HUES48 (cell line): ENCODE measurements at regions not wholly inside any gene's neighbourhood (a gene's known extent, or its start where the extent isn't known, plus 50 kb on each side); places are given as distances from the start of the nearest gene placed in this dataset.
"Not testable (repeated sequence)": the region's sequence is repeated elsewhere in the genome, so short reads cannot be mapped to it uniquely, and the experiment has no call there.

Experiments
- H3K27ac ChIP-seq: one replicate; pipeline ENCODE4 v1.7.0; 2013; ENCODE audit warnings: low read depth, low read length, inconsistent platforms
- H3K27me3 ChIP-seq: 2 replicates; pipeline ENCODE4 v1.6.1; 2013; ENCODE audit warnings: mild to moderate bottlenecking, low read length; ENCODE audit not compliant: control insufficient read depth, insufficient read depth
- H3K36me3 ChIP-seq: 2 replicates; pipeline ENCODE4 v1.6.1; 2013; ENCODE audit warnings: low read length; ENCODE audit not compliant: control insufficient read depth, insufficient read depth
- H3K4me1 ChIP-seq: 2 replicates; pipeline ENCODE4 v1.6.1; 2013; ENCODE audit warnings: mild to moderate bottlenecking, low read length; ENCODE audit not compliant: control insufficient read depth, insufficient read depth
- H3K4me3 ChIP-seq: 2 replicates; pipeline ENCODE4 v1.5.1; 2013; ENCODE audit warnings: mild to moderate bottlenecking, low read depth, low read length
- H3K9ac ChIP-seq: 2 replicates; pipeline ENCODE4 v1.6.1; 2013; ENCODE audit warnings: mild to moderate bottlenecking, low read depth, low read length, moderate library complexity
- H3K9me3 ChIP-seq: 2 replicates; pipeline ENCODE4 v1.6.1; 2013; ENCODE audit warnings: low read length; ENCODE audit not compliant: control insufficient read depth, insufficient read depth

DNA sequence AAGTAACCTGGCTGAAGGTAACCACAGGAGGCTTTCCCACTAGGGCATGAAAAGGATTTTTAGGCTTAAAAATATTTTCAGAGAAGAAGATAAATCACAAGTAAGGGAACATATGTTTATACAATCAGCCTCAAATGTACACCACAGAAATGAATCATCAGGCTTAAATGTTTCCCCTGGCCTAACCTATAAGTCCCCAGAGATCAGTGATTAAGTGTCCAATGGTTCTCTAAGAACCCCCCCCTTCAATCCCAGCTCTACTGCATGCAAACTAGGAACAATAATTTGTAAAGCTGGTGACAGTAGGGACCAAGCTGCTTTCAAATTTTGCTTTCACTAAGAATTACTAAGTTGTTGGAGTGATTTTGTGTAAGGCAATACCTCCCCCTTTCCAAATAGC lies 431.6 kb upstream of the LMCD1 start:
- Histone ChIP-seq H3K9me3 (no peaks in the 10 kb centered on the region), H3K27ac (no peak overlapping the region), H3K36me3 (no peaks in the 10 kb centered on the region), H3K4me3 (no peak overlapping the region), H3K4me1 (no peaks in the 10 kb centered on the region), H3K9ac (no peak overlapping the region), H3K27me3 (no peaks in the 10 kb centered on the region)

DNA sequence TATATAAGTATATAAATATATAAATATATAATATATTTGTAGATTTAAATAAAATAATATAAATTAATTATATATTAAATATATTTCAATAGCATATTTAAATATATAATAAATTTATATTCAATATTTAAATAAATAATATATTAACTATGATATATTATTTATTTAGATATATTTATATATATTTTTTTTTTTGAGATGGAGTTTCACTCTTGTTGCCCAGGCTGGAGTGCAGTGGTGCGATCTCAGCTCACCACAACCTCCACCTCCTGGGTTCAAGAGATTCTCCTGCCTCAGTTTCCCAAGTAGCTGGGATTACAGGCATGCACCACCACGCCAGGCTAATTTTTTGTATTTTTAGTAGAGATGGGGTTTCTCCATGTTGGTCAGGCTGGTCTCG lies 426.9 kb upstream of the LMCD1 start:
- H3K9me3 ChIP-seq, H3K36me3 ChIP-seq, H3K27ac ChIP-seq, H3K27me3 ChIP-seq, H3K4me1 ChIP-seq, H3K9ac ChIP-seq, H3K4me3 ChIP-seq: not testable (repeated sequence)

DNA sequence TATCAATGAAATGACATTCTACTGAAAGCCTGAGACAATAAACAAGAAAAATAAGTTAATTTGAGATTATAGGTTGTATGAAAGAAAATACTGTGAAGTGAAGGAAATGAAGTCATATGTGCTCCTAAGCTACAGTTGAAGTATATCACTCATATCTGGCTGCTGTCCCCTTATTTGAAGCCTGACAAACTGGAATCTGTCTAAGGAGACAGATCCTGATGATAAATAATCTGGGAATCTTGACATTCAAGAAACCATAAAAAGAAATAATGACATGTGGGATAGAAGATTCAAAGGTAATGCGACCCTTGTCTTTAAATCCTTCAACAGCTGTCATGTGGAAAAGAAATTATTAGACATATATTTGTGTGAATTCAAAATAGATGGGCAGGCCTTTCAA lies 424.5 kb upstream of the LMCD1 start:
- Histone ChIP-seq H3K4me3 (no peak overlapping the region), H3K36me3 (no peaks in the 10 kb centered on the region), H3K27me3 (no peaks in the 10 kb centered on the region), H3K9ac (no peak overlapping the region), H3K4me1 (no peaks in the 10 kb centered on the region), H3K9me3 (no peaks in the 10 kb centered on the region), H3K27ac (no peak overlapping the region)

DNA sequence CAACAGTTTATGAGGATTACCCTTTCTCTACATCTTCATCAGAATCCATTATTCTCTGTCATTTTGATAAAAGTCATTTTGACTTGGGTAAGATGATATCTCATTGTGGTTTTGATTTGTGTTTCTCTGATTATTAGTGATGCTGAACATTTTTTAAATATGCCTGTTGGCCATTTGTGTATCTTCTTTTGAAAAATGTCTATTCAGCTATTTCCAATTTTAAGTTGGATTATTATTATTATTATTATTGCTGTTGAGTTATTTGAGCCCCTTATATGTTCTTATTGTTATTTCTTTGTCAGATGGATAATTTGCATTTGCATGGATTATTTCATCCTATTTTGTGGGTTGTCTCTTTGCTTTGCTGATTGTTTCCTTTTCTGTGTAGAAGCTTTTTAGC lies 421.2 kb upstream of the LMCD1 start:
- Histone ChIP-seq H3K27ac (no peak overlapping the region), H3K27me3 (no peaks in the 10 kb centered on the region), H3K4me3 (no peak overlapping the region), H3K9ac (no peak overlapping the region), H3K36me3 (no peaks in the 10 kb centered on the region), H3K9me3 (no peaks in the 10 kb centered on the region), H3K4me1 (no peaks in the 10 kb centered on the region)

DNA sequence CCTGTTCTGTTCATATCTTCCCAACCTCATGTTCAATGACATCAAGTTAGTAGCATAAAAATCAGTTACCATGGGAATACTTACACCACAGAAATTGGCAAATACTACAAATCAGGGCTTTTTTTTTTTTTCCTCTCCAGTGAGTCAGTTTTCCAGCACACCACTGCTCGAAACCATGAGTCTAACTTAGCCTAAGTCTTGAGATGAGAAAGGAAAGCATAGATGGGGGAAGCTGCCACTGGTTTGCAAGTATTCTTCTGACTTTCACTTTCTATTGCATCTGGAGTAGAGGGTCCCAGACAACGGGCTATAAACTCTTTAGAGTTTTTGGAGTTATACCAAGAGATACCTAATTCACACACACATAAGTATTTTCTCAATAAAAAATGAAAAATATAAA lies 416.1 kb upstream of the LMCD1 start:
- no peak overlapping the region for H3K4me3 ChIP-seq
- no peaks in the 10 kb centered on the region for H3K27me3 ChIP-seq
- H3K4me1 ChIP-seq, result no peaks in the 10 kb centered on the region
- H3K9me3 ChIP-seq, result no peaks in the 10 kb centered on the region
- H3K9ac ChIP-seq, result no peak overlapping the region
- no peaks in the 10 kb centered on the region for H3K36me3 ChIP-seq
- H3K27ac ChIP-seq, result no peak overlapping the region

DNA sequence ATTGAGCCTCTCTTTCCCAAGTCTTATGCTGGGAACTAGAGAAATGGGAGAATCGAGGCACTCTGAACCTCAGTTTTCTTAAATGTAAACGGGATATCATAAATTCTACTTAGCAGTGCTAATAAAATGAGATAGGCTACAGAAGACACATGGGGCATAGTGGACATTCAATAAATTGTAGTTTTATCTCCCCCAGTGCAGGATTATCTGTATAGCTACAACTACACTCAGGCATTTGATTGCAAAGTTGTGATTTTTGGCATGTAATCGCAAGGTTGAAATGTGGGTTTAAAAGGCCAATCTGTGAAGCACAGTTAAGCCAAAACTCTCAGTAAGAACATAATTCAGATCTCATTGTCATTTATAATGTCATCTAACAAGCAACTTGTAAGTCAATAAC lies 413.7 kb upstream of the LMCD1 start:
- H3K36me3 ChIP-seq, result no peaks in the 10 kb centered on the region
- H3K27me3 ChIP-seq, result no peaks in the 10 kb centered on the region
- H3K4me1 ChIP-seq, result no peaks in the 10 kb centered on the region
- H3K9ac ChIP-seq, result no peak overlapping the region
- H3K4me3 ChIP-seq, result no peak overlapping the region
- no peak overlapping the region for H3K27ac ChIP-seq
- no peaks in the 10 kb centered on the region for H3K9me3 ChIP-seq

DNA sequence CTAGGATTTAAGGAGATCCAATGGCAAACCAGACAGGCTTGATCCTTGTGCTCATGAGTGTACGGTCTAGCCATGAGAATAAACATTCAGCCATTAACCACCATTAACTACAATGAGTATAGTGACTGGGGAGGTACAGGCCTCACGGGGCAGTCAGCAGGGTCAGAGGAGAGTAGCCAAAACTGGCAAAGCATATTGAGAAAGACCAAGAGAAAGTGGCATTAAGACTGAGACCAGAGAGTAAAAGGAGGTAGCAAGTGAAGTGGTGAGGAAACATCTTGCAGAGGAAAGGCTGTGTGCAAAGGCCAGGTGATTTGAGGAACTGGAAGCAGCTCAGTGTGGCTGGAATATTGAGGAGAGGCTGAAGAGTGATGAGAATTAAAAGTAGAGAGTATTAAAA lies 407.2 kb upstream of the LMCD1 start:
- Histone ChIP-seq H3K27ac (no peak overlapping the region), H3K9ac (no peak overlapping the region), H3K9me3 (no peaks in the 10 kb centered on the region), H3K4me3 (no peak overlapping the region), H3K36me3 (no peaks in the 10 kb centered on the region), H3K27me3 (no peaks in the 10 kb centered on the region), H3K4me1 (peaks cover 8% of the 10 kb centered on the region; the same call in 1 of the 2 replicates)

DNA sequence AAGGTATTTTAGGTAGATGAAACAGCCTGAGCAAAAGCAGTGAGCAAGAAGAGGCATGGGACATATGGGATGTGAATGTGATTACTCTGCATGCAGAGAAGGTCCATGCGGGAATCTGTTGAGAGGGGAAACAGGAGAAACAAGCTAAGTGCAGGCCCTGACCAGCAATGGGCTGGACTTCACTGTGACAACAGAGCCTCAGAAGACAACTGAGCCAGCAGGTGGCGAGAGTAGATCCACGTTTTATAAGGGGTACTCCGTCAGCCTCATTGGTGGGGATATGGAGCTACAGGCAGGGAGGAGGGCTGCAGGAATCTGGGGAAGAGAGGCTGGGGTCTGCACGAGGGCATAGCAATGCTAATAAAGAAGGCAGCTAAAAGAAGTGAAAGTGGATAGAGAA lies 405.9 kb upstream of the LMCD1 start:
- H3K36me3 ChIP-seq, result no peaks in the 10 kb centered on the region
- no peak overlapping the region for H3K4me3 ChIP-seq
- no peaks in the 10 kb centered on the region for H3K27me3 ChIP-seq
- H3K27ac ChIP-seq, result no peak overlapping the region
- H3K4me1 ChIP-seq, result peaks cover 10% of the 10 kb centered on the region; the same call in 1 of the 2 replicates
- no peaks in the 10 kb centered on the region for H3K9me3 ChIP-seq
- no peak overlapping the region for H3K9ac ChIP-seq

DNA sequence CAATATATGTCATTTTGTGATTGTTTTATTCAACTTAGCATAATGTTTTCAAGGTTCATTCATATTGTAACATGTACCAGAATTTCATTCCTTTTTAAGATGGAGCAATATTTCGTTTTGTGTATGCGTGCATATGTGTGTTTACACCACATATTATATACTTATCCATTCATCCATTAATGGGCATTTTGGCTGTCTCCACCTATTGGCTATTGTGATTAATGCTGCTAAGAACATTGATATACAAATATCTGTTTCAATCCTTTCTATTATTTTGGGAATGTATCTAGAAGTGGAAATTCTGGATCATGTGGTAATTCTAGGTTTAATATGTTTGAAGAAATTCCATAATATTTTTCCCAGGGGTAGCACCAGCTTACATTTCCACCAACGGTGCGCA lies 403.9 kb upstream of the LMCD1 start:
- no peaks in the 10 kb centered on the region for H3K27me3 ChIP-seq
- no peaks in the 10 kb centered on the region for H3K9me3 ChIP-seq
- H3K9ac ChIP-seq, result no peak overlapping the region
- H3K4me3 ChIP-seq, result no peak overlapping the region
- no peaks in the 10 kb centered on the region for H3K36me3 ChIP-seq
- peaks cover 10% of the 10 kb centered on the region; the same call in 1 of the 2 replicates for H3K4me1 ChIP-seq
- H3K27ac ChIP-seq, result no peak overlapping the region

DNA sequence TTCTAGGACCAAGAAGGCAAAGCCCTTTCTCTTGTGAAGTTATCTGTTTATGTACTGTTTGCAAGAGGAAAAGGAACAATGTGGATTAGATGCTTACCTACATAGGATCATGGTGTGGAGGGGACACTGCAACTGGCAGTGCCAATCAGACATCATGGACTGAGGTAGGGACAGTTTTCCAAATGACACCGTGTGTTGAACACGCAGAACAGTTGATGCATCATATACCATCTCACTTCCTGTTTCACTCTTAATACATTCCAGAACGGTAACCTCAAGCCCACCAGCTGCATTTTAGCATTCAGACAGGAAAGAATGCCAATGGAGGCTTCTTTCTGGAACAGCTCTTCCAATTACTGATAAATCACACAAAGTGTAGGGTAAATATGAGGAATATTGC lies 397.7 kb upstream of the LMCD1 start:
- Histone ChIP-seq H3K4me1 (0 out of 2 replicates have a peak, but pooled peaks cover 3% of the 10 kb centered on the region), H3K9me3 (no peaks in the 10 kb centered on the region), H3K4me3 (no peak overlapping the region), H3K36me3 (no peaks in the 10 kb centered on the region), H3K27ac (no peak overlapping the region), H3K9ac (no peak overlapping the region), H3K27me3 (no peaks in the 10 kb centered on the region)

DNA sequence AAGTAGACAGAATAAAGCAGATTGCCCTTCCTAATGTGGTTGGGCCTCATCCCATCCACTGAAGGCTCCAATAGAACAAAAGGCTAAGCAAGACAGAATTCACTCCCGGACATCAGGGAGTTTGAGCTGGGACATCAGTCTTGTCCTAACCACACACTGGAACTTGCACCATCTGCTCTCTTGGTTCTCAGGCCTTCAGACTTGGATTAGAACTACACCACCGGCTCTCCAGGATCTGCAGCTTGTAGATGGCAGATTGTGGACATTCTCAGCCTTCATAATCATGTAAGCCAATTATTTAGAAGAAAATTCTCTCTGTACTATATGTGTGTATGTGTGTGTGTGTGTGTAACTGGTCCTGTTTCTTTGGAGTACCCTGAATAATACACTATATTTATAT lies 394.7 kb upstream of the LMCD1 start:
- no peak overlapping the region for H3K4me3 ChIP-seq
- no peak overlapping the region for H3K9ac ChIP-seq
- no peaks in the 10 kb centered on the region for H3K27me3 ChIP-seq
- H3K36me3 ChIP-seq, result no peaks in the 10 kb centered on the region
- H3K4me1 ChIP-seq, result peaks cover 8% of the 10 kb centered on the region
- no peaks in the 10 kb centered on the region for H3K9me3 ChIP-seq
- H3K27ac ChIP-seq, result no peak overlapping the region
